Globus pallidus (tissue), 1 donor: ENCODE measurements at regions not wholly inside any gene's neighbourhood (a gene's known extent, or its start where the extent isn't known, plus 50 kb on each side); places are given as distances from the start of the nearest gene placed in this dataset.

Experiments used
- DNase-seq: peaks from one replicate; pipeline ENCODE4 v3.0.0-alpha.2; 2015; ENCODE audit warnings: low spot score

DNA sequence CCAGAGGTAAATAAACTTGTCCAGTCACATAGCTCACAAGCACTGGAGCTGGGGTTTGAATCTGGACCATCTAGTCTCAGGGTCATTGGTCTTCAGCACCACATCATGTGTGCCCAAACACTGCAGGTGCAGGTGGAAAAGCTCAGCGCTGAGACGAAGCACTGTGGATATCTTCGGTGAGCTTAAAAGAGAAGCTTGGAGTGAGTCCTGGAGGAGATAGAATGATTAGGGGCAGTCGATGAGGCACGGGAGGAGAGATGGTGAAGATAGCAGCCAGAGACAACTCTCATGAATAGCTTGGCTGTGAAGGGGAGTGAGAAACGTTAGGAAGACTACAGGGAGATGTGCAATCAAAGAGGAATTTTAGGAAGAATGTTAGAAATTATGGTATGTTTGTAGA, 389.3 kb downstream of the FGF9 start:
- DNase-seq, result no peak

DNA sequence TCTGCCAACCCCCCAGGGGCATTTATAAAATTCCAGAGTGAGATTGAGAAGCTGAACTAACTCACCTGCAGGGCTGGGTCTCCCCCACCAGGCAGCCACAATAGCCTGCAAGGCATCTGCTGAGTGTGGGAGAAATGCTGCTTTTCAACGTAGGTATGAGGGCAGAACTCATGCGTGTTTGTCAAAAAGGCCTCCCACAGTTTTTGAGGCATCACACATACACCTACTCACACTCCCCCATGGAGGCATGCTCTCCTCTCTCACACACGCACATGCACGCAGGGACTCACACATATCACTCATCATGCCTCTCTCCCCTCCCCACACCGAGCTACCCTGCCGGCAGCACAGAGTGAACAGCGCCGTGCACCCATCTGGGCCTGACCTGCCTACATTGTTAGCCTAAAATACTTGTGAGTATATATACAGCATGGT, 390.5 kb downstream of the FGF9 start:
- no peak for DNase-seq

DNA sequence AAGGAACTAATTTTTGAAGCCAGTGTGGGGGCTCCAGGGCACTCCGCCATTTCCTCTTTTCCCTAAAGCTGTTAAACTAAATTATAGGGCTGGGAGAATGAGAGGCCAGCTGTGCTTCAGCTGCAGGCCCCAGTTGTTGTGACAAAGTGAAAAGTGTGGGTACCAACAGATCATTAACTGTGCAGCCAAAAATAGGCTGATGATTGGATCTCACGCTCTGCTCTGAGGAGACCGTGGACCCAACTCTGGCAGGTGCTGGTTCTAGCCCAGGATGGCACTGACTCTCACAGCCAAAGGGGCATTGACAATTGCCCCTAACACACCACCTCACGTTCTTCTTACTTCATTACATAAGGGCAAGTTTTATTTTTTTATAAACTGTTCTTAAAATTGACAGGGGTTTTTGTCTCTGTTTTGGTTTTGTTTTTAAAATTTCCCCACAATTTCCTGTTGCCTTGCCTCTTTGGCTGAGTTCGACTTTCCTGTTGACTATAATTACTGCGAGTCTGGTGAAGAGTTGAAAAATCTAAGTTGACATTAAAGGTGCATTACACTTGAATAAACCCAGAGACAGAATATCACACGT, 391.0 kb downstream of the FGF9 start:
- DNase-seq, result no peak

DNA sequence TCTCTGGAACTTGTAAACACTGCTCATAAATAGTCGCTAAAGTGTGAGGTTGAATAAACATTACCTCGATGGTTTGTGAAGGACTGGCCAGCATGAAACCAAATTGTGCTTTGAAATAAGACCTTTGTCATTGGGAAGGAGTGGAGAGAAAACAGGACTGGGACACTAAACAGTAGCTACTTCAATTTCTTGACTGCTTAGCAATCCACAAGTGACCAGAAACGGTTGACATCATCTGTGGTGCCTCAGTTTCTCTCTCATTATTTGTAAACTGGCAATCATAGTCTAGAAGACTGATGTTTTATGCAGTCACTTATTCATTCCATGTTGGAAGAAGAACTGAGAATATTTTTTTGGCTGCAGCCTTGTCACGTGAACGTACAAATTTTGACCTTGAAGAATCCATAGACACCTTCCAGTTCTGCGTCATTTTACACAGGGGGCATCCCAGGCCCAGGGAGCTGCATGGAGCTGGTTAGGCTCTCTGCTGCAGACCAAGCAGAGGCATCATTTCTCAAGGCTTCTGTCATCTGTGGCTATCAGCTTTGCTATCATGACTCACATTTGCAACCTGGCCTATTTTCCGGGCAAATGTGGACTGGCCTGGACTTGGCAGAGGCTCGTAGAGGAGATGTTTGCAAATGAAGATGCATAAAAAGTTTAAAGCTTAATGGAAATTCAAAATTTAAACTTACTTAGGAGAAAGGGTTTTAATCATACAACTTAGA, 391.8 kb downstream of the FGF9 start:
- no peak for DNase-seq

DNA sequence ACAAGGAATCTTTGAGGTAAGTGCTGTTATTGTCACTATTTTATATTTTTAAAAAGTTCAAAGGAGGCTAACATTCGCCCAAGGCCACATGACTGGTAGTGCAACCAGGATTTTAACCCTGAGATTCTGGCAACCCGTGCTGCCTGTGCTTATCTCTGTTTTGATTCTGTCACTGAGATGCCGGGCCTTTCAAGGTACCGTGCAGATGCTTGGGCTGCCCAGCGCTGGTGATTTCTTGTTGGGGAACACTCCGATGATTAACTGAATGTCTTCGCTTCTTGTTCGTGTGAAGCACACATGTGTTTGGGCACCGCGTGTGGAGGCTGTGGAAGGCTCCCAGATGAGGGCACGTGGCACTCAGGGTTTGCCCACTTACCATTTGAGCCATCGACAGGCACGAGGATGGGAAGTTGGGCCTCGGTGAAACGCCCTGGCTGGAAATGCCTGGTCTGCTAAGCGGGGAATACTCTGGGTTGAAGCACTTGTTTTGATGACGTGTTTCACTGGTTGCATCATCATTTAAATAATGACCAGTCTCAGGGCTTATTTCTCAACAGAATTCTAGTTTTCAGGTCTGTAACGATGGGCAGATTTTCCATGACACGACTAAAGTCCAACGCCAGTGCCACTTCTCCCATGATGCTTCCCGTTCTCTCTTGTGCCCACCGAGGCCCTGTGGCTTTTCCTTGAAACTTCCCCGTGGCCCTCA, 392.7 kb downstream of the FGF9 start:
- no peak for DNase-seq

DNA sequence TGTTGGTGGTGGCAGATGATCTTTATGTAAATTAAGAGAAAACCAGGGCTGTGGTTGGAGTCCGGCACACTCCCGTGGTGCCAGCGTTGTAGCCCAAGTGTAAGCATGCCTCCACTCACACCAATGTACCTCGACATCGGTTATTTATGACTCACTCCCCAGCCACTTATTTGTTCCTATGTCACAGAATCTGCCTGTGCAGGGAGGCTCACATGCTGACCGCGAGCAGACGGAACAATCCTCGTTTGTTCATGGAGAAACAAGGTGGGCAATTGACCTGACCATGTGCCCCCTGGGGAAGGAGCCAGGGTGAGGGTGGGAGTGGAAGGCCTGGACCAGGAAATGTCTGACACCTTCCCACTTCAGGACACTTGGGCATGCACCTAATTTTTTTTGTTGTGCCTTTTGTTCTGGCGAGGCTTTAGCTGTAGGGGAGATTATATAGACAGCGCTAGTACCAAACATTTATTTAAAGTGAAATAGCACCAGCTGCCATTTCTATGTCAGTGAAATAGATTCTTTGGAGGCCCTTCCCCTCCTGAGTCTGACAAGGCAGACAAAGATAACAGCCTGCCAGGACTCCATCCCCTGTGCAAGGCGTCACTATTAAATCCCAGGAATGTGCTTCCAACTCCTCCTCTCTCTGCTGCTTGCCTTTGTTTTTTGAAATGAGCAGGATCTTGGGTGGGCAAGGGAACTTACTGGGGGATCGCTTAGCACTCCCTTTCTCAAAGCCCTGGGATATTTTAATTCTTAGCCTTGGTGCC, 394.2 kb downstream of the FGF9 start:
- DNase-seq, result no peak

DNA sequence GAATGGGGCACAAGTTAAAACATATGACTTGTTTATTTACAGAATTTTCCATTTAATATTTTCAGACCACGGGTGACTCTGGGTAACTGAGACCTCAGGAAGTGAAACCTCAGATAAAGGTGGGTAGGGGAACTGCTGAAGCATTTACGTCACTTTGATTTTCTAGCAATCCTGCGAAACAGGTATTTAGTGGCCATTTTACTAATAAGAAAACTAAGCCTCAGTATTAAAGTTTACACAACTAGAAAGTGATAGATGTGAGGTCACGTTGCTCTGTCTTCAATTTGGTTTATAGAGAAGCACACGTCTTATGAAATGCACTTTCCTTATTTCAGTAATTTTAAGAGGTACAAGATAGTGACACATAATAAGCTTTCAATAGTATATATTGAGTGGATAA, 402.8 kb downstream of the FGF9 start:
- no peak for DNase-seq

DNA sequence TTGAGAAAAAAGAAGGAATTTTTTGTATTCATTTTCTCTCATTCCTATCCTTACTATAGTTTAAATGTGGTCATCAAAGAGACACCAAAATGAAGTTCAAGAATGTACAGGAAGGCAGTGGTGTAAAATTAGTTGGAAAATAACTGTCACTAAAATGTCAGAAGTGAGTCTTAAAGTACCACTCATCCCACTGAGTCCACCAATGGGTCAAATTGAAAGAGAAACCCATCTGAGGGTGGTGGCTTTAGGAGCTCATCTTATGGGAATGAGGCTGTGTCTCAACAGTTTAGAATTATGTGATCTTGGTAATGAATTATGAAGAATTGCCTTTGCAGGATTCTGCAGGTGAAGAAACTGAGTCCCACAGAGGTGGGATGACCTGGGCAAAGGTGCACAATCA, 403.5 kb downstream of the FGF9 start:
- DNase-seq, result no peak

DNA sequence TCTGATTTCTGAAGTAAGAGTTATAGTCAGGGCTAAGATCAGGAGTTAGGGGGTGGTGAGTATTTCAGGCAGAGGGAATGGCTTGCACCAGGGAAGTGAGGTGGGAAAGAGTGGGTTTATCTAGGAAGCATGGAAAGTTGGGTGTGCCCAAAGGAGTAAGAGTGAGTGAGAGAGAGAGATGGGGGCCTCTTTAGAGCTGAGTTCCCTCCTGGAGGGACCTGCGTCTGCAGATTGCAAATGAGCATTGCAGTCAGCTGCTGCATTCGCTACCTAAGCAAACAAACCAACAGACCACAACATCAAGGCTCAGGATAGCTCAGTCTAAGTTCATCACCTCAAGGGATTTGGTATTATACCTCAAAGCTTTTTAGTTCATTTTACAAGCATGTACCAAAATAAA, 405.8 kb downstream of the FGF9 start:
- no peak for DNase-seq

DNA sequence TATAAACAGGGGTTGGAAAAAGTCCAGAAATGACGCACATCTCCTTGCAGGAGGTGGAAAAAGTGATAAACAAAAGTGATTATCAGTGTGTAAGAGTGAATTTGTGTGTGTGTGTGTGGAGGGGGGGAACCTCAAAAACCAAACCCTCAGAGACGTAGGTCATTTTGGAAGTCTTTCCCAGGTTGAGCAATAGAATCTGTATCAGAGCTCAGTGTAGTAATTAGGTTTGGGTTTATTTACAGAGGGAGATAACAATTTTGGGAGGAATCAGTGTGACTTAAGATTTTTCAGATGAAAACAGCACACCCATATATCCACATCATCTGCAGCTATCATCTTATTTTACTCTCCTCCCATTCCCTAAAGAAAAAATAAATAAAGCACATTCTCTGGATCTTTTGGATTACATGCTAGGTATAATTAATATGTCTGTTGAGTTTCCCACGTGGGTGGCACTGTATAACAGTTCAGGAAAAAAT, 406.4 kb downstream of the FGF9 start:
- no peak for DNase-seq

DNA sequence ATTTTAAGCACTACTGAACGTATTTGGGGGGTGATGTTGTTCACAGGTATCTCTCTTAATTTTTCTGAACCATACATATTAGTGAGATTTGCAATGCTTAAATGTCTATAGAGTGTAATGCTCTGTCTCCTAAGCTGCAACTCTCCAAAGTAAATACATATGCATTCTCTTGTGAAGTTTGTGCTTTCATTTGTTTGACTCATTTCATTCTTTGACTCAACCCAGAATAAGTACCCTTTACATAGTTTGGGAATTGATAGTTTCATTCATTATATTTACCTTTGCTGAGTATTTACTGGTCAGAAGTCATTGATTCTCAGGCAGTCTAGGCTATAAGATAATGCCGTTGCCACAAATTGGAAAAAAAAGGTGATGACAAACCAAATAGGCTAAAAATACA, 406.9 kb downstream of the FGF9 start:
- DNase-seq, result no peak

DNA sequence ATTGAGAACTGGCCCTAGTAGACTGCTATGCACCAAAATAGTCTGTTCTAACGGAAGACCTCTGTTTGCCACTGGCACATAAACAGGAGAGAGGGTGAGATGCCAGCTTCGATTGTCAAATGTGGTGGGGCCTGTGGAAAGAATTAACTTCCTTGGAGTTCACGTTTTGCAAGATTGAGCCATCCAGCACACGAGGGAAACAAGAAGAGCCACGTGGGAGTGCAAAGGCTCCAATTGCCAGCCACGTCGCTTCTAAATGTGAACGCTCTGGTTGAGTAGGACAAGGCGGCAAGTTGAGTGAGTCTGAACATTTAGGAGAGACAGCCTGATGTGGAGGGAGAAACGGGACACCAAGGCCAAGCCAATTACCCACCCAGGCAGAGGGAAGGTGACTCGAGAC, 409.1 kb downstream of the FGF9 start:
- no peak for DNase-seq

DNA sequence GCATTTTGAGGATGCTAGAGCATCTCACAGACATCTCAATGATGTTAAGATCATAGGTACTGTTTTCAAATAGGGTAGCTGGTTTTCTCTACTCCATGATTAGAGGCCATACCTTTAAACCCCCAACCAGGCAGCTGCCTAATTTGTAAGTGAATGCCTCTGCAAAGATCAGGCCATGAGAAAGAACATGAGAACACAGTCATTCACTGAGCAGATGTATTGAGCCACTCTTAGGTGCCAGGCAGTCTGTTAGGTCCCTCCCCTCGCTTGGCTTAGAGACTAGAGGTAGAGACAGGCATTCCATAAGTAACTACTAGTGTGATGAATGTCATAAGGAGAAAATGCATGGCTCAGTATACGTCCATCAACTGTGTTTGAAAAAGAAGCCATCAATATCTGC, 410.0 kb downstream of the FGF9 start:
- no peak for DNase-seq

DNA sequence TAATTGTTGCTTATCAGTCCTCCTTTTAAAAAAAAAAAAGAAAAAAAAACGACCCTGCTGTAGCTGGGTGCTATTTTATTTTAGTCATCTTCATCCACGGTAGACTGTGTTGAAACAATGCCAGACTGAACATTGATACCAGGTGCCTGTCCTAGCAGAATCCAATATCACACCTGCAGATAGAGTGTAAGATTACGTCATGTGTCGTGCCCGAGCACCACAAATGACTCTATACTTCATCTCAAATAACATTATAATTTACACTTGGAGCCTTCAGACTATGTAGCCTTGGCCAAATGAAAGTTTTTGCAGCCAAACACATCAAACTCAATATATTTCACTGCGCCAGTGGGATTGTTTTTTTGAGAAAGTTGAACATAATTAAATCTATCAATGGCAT, 410.6 kb downstream of the FGF9 start:
- no peak for DNase-seq

DNA sequence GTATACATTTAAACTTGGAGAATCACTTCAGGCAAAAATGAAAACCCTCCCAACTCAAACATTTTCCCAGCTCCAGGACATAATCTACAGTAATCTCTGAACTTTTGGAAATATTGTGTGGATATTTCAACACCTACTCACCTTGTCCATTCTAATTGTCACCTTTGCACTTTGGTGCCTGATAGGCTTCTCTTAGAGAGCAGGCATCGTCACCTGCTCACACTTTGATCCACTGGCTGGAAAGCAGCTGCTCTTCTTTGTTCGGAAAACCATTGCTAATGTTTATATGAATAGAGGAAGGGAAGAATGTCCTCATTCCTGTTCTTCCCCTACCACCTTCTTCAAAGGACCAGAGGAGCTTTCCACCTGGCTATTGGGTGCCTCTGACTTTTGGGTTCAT, 411.2 kb downstream of the FGF9 start:
- no peak for DNase-seq

DNA sequence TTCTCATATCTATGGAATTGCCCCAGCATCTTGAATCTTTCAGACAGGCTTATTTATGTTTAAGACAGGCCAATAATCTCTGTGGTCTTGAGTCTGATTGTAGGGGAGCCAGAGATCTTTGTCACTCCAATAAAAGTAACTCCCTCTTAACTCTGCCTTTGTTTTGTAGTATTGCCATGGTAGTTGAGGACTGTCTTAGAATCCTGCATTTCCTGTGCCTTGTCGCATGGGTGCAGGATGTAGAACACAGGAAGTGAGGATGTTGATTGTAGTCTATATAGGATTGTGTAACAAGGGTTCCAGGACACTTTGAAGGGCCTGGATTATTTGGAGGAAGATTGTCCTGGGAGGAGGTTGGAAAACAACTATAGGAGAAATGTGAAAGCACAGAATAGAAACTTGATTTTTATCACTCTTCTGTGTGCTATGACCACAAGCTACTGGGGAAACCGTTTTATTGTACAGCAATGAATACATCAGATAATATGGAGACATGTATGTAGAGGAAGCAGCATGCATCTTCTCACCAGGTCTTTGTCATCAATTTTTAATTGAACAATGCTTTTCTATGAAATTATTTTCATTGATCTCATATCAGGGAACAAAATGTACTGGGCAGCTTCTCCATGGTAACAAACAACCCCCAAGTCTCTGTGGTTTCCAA, 411.7 kb downstream of the FGF9 start:
- DNase-seq, result no peak

DNA sequence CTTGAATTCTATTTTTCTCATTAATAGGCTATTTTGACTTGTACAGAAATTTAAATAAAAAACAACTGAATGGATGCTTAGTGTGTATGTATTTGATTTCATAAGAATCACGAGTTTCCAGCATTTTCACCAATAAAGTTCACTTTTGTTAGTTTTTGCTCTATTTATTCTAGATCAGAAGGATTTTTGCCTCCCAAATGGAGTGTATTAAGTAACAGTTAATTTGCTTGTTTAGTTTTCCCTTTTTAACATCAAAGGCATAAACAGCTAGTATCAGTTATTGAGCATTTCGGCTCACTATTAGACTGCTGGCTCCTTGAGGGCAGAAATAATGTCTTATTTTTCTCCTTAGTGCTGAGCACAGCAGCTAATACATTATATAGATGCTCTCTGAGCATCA, 414.1 kb downstream of the FGF9 start:
- DNase-seq, result no peak

DNA sequence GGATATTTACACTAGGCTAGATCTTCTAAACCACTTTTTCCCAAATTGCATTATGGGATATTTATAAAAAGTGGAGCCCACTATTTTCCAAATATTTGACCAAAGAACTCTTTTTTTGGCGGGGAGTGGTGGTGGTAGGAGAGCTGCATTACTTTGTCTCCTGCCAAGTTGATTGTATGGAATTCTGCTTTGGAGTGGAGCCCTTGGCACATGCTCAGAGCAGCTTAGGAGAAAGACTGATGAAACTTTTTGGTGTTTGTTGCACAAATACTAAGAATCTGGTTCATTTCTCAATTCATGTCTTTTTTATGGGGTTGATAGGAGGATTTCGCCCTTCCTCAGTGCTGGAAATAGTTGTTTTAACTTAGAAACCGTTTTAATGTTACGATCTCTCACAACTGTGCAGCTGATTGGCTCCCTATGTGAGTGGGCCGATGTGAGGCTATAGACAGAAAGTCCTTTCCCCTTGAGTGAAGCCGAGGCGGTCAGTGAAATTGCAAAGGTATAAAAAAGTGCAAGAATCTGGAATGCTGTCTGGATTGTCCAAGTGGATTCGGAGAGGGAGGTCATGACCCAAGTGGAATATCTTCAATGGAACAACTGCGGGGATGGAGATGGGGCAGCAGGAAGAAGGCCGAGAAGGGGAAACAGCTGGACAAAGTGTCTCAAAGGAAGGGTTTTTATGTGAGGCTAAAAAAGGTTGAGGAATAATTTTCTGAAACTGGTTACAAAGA, 415.9 kb downstream of the FGF9 start:
- no peak for DNase-seq

DNA sequence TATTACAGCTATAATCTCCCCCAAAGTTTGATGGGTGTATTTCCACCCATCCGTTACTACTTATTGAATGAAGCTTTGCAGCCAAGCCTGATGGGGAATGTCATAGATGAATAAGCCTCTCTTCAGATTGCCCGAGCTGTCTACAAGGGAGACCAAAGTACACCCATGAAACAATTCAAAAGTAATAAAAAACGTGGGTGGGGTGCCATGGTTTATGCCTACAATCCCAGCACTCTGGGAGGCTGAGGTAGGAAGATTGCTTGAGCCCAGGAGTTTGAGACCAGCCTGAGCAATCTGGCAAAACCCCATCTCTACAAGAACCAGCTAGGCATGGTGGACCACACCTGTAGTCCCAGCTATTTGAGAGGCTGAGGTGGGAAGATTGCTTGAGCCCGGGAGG, 419.2 kb downstream of the FGF9 start:
- DNase-seq, result no peak

DNA sequence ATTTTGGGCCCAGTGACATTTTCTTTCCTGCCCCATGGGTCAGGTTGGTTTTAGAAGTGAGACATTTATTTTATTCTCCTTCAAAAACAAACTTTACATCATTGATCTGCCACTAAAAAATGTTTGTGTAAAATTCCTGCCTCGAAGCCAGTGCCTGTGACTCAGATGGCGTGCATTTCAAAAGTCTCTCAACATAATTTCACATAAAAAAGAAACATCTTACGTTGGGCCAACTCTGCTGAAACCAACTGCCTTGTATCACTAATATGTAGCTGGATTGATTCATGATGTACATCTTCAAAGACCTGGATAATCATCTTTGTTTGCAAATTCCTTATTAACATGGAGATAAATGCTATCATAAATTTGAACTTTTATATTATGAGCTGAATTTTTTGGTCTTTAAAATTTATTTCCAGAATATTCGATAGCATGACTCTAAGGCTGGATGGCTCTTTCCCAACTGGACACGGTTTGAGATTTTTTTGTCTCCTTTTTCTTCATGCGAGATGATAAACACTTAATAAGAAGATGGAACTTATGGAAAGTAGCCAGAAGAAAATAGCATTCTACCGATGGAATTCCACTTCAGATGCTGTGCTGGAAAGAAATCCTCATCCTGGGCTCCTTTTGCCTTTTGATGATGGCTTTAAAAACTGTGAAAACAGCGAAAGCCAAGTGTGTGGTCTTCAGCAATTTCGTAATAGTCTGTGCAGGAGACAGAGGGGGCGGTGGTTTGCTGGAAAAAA, 420.5 kb downstream of the FGF9 start:
- no peak for DNase-seq

DNA sequence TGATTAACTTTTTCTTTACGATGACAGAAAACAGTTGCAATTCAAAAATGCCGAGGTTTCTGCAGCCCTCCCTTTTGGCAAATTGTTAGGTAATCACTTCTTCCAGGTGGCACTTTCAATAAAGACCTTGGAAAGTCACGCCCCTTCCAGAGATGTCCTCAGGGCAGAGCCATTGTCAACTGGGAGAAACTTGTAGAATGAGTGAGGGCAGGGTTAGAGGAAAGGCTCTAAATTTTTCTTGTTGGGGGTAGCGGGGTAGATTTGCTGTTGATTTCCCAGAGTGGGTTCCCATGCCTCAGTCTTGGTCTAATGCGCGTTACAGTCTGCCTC, 421.1 kb downstream of the FGF9 start:
- DNase-seq, result no peak
